H9 (cell line): ENCODE measurements at regions not wholly inside any gene's neighbourhood (a gene's known extent, or its start where the extent isn't known, plus 50 kb on each side); places are given as distances from the start of the nearest gene placed in this dataset.

Source experiments
- DNase-seq: peaks from one replicate; pipeline ENCODE4 v3.0.0-alpha.2; 2017
- H2AFZ ChIP-seq: one replicate; pipeline ENCODE4 v1.6.1; 2013; ENCODE audit warnings: mild to moderate bottlenecking, low read length, control low read depth, moderate library complexity
- H2AK5ac ChIP-seq: 2 replicates; pipeline ENCODE4 v1.6.1; 2013; ENCODE audit warnings: low read length, control low read depth, mixed read lengths; ENCODE audit not compliant: insufficient read length
- H2BK120ac ChIP-seq: one replicate; pipeline ENCODE4 v1.6.1; 2013; ENCODE audit warnings: low read depth, mild to moderate bottlenecking, low read length, control low read depth, inconsistent platforms; ENCODE audit not compliant: poor library complexity, severe bottlenecking
- H2BK12ac ChIP-seq: 2 replicates; pipeline ENCODE4 v1.6.1; 2013; ENCODE audit warnings: low read length, control low read depth, mixed read lengths, low read depth; ENCODE audit not compliant: insufficient read length
- H2BK15ac ChIP-seq: 2 replicates; pipeline ENCODE4 v1.6.1; 2013; ENCODE audit warnings: low read depth, low read length, control low read depth
- H2BK20ac ChIP-seq: one replicate; pipeline ENCODE4 v1.6.1; 2013; ENCODE audit warnings: low read depth, mild to moderate bottlenecking, low read length, control low read depth, inconsistent platforms; ENCODE audit not compliant: poor library complexity, severe bottlenecking
- H2BK5ac ChIP-seq: 2 replicates; pipeline ENCODE4 v1.6.1; 2013; ENCODE audit warnings: low read length, control low read depth, mixed read lengths; ENCODE audit not compliant: insufficient read length
- H3K14ac ChIP-seq: 2 replicates; pipeline ENCODE4 v1.6.1; 2013; ENCODE audit warnings: low read length, control low read depth; ENCODE audit not compliant: insufficient read depth
- H3K18ac ChIP-seq: 2 replicates; pipeline ENCODE4 v1.6.1; 2013; ENCODE audit warnings: low read depth, mild to moderate bottlenecking, mixed read lengths, low read length, control low read depth; ENCODE audit not compliant: insufficient read length
- H3K23ac ChIP-seq: 2 replicates; pipeline ENCODE4 v1.6.1; 2013; ENCODE audit warnings: low read length, control low read depth, mixed read lengths, low read depth; ENCODE audit not compliant: insufficient read length
- H3K23me2 ChIP-seq: 2 replicates; pipeline ENCODE4 v1.6.1; 2013; ENCODE audit warnings: low read depth, mild to moderate bottlenecking, mixed read lengths, low read length, control low read depth; ENCODE audit not compliant: insufficient read length, poor library complexity, severe bottlenecking
- H3K27ac ChIP-seq: 2 replicates; pipeline ENCODE4 v1.5.1; 2013; ENCODE audit warnings: low read length, control low read depth, mixed read lengths, low read depth; ENCODE audit not compliant: insufficient read length
- H3K27me3 ChIP-seq: 2 replicates; pipeline ENCODE4 v1.6.1; 2013; ENCODE audit warnings: low read length, control low read depth, inconsistent platforms; ENCODE audit not compliant: insufficient read depth
- H3K4ac ChIP-seq: 2 replicates; pipeline ENCODE4 v1.6.1; 2013; ENCODE audit warnings: low read depth, mild to moderate bottlenecking, control low read depth, inconsistent platforms, low read length, moderate library complexity
- H3K4me1 ChIP-seq: 2 replicates; pipeline ENCODE4 v1.6.1; 2013; ENCODE audit warnings: low read length, control low read depth, inconsistent platforms; ENCODE audit not compliant: insufficient read depth
- H3K4me2 ChIP-seq: 2 replicates; pipeline ENCODE4 v1.6.1; 2013; ENCODE audit warnings: low read length, control low read depth, mixed read lengths; ENCODE audit not compliant: insufficient read length, insufficient read depth
- H3K56ac ChIP-seq: 2 replicates; pipeline ENCODE4 v1.6.1; 2013; ENCODE audit warnings: low read depth, mild to moderate bottlenecking, mixed read lengths, low read length, control low read depth; ENCODE audit not compliant: insufficient read length
- H3K79me1 ChIP-seq: 2 replicates; pipeline ENCODE4 v1.6.1; 2013; ENCODE audit warnings: low read depth, mild to moderate bottlenecking, moderate library complexity, low read length, control low read depth, inconsistent platforms; ENCODE audit not compliant: insufficient read depth, poor library complexity, severe bottlenecking
- H3K79me2 ChIP-seq: 2 replicates; pipeline ENCODE4 v1.6.1; 2013; ENCODE audit warnings: low read length, control low read depth, inconsistent platforms; ENCODE audit not compliant: insufficient read depth
- H3K9ac ChIP-seq: 2 replicates; pipeline ENCODE4 v1.6.1; 2013; ENCODE audit warnings: low read length, control low read depth, mixed read lengths; ENCODE audit not compliant: insufficient read length; ENCODE audit errors: extremely low read depth
- H3K9me3 ChIP-seq: one replicate; pipeline ENCODE4 v1.6.1; 2013; ENCODE audit warnings: low read depth, low read length, inconsistent platforms; ENCODE audit not compliant: control insufficient read depth
- H3T11ph ChIP-seq: one replicate; pipeline ENCODE4 v1.6.1; 2013; ENCODE audit warnings: mild to moderate bottlenecking, low read length, control low read depth, inconsistent platforms
- H4K20me1 ChIP-seq: one replicate; pipeline ENCODE4 v1.6.1; 2013; ENCODE audit not compliant: control insufficient read depth, insufficient read length, insufficient read depth
- H4K5ac ChIP-seq: 2 replicates; pipeline ENCODE4 v1.6.1; 2013; ENCODE audit warnings: low read depth, mild to moderate bottlenecking, mixed read lengths, low read length, control low read depth; ENCODE audit not compliant: insufficient read length
- H4K8ac ChIP-seq: replicated peaks from 2 replicates; pipeline ENCODE4 v1.6.1; 2013; ENCODE audit warnings: low read length, control low read depth, mixed read lengths, low read depth; ENCODE audit not compliant: insufficient read length
- H4K91ac ChIP-seq: 2 replicates; pipeline ENCODE4 v1.6.1; 2013; ENCODE audit warnings: low read depth, mild to moderate bottlenecking, moderate library complexity, mixed read lengths, low read length, control low read depth; ENCODE audit not compliant: insufficient read length
- H3K27ac Mint-ChIP-seq, 3 experiments: 2 replicates in 2 of 3; 3 replicates in 1 of 3; pipeline ENCODE4 v1.8.0; 2020 to 2021; ENCODE audit warnings: mixed read lengths in 3 of 3, mild to moderate bottlenecking in 1 of 3, moderate library complexity in 1 of 3
- H3K27me3 Mint-ChIP-seq: 2 replicates; pipeline ENCODE4 v1.8.0; 2021; ENCODE audit warnings: low read depth, mild to moderate bottlenecking, moderate library complexity, mixed read lengths
- H3K36me3 Mint-ChIP-seq, 3 experiments: 2 replicates in 2 of 3; 3 replicates in 1 of 3; pipeline ENCODE4 v1.8.0; 2020 to 2021; ENCODE audit warnings: low read depth in 3 of 3, mixed read lengths in 3 of 3; ENCODE audit not compliant: insufficient read depth in 1 of 3
- H3K4me1 Mint-ChIP-seq, 2 experiments: 2 replicates each; pipeline ENCODE4 v1.8.0; 2020; ENCODE audit warnings: mixed read lengths in 2 of 2
- H3K4me3 Mint-ChIP-seq, 2 experiments: 2 replicates in 1 of 2; 3 replicates in 1 of 2; pipeline ENCODE4 v1.8.0; 2020 to 2021; ENCODE audit warnings: mild to moderate bottlenecking in 2 of 2, mixed read lengths in 2 of 2, moderate library complexity in 1 of 2
- H3K9me3 Mint-ChIP-seq, 2 experiments: 2 replicates in 1 of 2; 3 replicates in 1 of 2; pipeline ENCODE4 v1.8.0; 2020; ENCODE audit warnings: mild to moderate bottlenecking in 2 of 2, mixed read lengths in 2 of 2, moderate library complexity in 1 of 2
- WGBS: extraction: QIAGEN DNeasy Blood & Tissue Kit; methylation state at CpG from one replicate; pipeline ENCODE4 v1.1.7; 2013; ENCODE audit warnings: missing lambda C conversion rate, low lambda C conversion rate, mixed read lengths; ENCODE audit not compliant: insufficient read length; ENCODE audit errors: extremely low coverage; 5-methylcytosine and 5-hydroxymethylcytosine counted together
- TF ChIP-seq, protein P1 (sequence below): fragments of 200-600 bp; sonication (generic); conservative IDR thresholded peaks from 3 replicates; pipeline ENCODE4 v1.8.0; 2021; ENCODE audit warnings: antibody characterized with exemption, mild to moderate bottlenecking

DNA sequence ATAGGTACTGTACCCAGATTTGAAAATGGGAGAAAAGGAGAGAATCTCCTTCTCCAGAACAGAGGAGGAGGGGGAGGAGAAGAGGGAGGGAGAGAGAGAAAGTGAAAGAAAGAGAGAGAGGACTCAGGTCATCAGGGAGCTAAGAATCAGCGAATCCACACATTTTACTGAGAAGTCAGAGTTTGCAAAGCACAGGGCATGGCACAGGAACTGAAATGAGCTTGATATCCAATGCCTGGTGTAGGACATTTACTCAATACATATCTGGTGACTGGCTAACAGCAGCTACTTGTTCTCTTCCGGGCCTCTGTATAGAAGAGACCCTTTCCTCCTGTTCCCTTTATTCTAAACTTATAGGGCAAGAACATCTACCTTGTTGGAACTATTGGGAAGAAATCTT is 375.1 kb downstream of the KLF5 start:
- Histone ChIP-seq H4K20me1 (no peaks in the 10 kb centered on the region), H3K9me3 (no peaks in the 10 kb centered on the region), H3T11ph (no peak overlapping the region), H2AFZ (no peak overlapping the region), H3K4ac (no peak overlapping the region), H3K56ac (no peak overlapping the region), H2AK5ac (no peak overlapping the region), H2BK5ac (no peak overlapping the region), H3K18ac (no peak overlapping the region), H3K27ac (no peak overlapping the region), H2BK120ac (no peak overlapping the region), H3K23me2 (no peaks in the 10 kb centered on the region), H3K79me2 (no peaks in the 10 kb centered on the region), H3K4me1 (no peaks in the 10 kb centered on the region), H3K9ac (no peak overlapping the region), H3K4me2 (no peak overlapping the region), H3K27me3 (no peaks in the 10 kb centered on the region), H3K23ac (no peak overlapping the region), H2BK15ac (no peak overlapping the region), H4K5ac (no peak overlapping the region), H4K91ac (no peak overlapping the region), H3K79me1 (no peaks in the 10 kb centered on the region), H4K8ac (no peak overlapping the region), H2BK20ac (no peak overlapping the region), H2BK12ac (no peak overlapping the region), H3K14ac (no peak overlapping the region)
- no CpG with 5 or more reads among the region's 2 CpGs for WGBS
- Mint-ChIP-seq H3K36me3 (peaks cover 4 to 10% (median 7%) of the 10 kb centered on the region in 3 experiments), H3K27me3 (no peaks in the 10 kb centered on the region), H3K4me1 (no peaks in the 10 kb centered on the region), H3K9me3 (peaks cover 12 to 18% of the 10 kb centered on the region in 2 experiments), H3K4me3 (no peak overlapping the region), H3K27ac (no peak overlapping the region)
- DNase-seq, result no peak
- TF ChIP-seq, protein P1, sequence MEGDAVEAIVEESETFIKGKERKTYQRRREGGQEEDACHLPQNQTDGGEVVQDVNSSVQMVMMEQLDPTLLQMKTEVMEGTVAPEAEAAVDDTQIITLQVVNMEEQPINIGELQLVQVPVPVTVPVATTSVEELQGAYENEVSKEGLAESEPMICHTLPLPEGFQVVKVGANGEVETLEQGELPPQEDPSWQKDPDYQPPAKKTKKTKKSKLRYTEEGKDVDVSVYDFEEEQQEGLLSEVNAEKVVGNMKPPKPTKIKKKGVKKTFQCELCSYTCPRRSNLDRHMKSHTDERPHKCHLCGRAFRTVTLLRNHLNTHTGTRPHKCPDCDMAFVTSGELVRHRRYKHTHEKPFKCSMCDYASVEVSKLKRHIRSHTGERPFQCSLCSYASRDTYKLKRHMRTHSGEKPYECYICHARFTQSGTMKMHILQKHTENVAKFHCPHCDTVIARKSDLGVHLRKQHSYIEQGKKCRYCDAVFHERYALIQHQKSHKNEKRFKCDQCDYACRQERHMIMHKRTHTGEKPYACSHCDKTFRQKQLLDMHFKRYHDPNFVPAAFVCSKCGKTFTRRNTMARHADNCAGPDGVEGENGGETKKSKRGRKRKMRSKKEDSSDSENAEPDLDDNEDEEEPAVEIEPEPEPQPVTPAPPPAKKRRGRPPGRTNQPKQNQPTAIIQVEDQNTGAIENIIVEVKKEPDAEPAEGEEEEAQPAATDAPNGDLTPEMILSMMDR, result no peak
